Left cardiac atrium (tissue), 4 donors: ENCODE measurements at regions not wholly inside any gene's neighbourhood (a gene's known extent, or its start where the extent isn't known, plus 50 kb on each side); places are given as distances from the start of the nearest gene placed in this dataset.
"Not testable (repeated sequence)": the region's sequence is repeated elsewhere in the genome, so short reads cannot be mapped to it uniquely, and the experiment has no call there.

Experiments used
- ATAC-seq, 2 donors: fragments of 200-7000 bp; cut with Tn5 transposase; one replicate each; pipeline ENCODE4 v1.9.1; 2020; ENCODE audit warnings: mild to moderate bottlenecking in 2 of 2, moderate library complexity in 2 of 2
- DNase-seq: peaks from one replicate; pipeline ENCODE4 v3.0.0-alpha.2; 2020
- intact Hi-C, 2 donors: fragments of 100-400 bp; cut with DNase I; formaldehyde crosslinking; loops; one replicate each; pipeline versions ENCODE4 v1.14.1 to v1.15.1; 2022 to 2023
- donor health status: DM: no; HTN: yes; CAD: no.
- donor health status: DM: no; HTN: yes; CAD: no; lungs with severe emphysema.
- donor health status: DM: yes; HTN: yes; CAD: no.
- donor health status: Dilated cardiomyopathy.

- intact Hi-C loops, DNase-seq, ATAC-seq: not testable (repeated sequence)
Observed at GRCh38 chr7:33797512-33797911, 107.8 kb upstream of the BMPER start.

- ATAC-seq (no peak), DNase-seq (no peak)
- intact Hi-C loops, result no loop called here
Observed at GRCh38 chr7:33798686-33799325, 106.5 kb upstream of the BMPER start.

GRCh38 chr7:33799766-33800165, 105.6 kb upstream of the BMPER start:
- intact Hi-C loops, result no loop called here
- DNase-seq (no peak), ATAC-seq (no peak)

GRCh38 chr7:33802600-33802999, 102.7 kb upstream of the BMPER start:
- intact Hi-C loops, result no loop called here
- ATAC-seq (no peak), DNase-seq (no peak)

- intact Hi-C loops, result no loop called here
- DNase-seq (no peak), ATAC-seq (no peak)
Observed at GRCh38 chr7:33804140-33804660, 101.1 kb upstream of the BMPER start.

GRCh38 chr7:33805630-33806233, 99.6 kb upstream of the BMPER start:
- DNase-seq (peak; percentile 37), ATAC-seq (peak; percentile 75 to 77)
- intact Hi-C loops, result no loop called here

- intact Hi-C loops, result no loop called here
- peak; percentile 45 for DNase-seq
- ATAC-seq, result peak; percentile 67 to 84
Observed at GRCh38 chr7:33806298-33807154, 98.8 kb upstream of the BMPER start.

GRCh38 chr7:33807155-33807530, 98.2 kb upstream of the BMPER start:
- intact Hi-C loops, result no loop called here
- DNase-seq, result no peak
- ATAC-seq, result no peak

- intact Hi-C loops, result no loop called here
- no peak for DNase-seq
- peak in 1 of 2 donors; percentile 66 for ATAC-seq
Observed at GRCh38 chr7:33807779-33808482, 97.4 kb upstream of the BMPER start.

GRCh38 chr7:33809228-33809627, 96.1 kb upstream of the BMPER start:
- DNase-seq, result no peak
- intact Hi-C loops, result no loop called here
- peak; percentile 21 to 33 for ATAC-seq

- intact Hi-C loops, result no loop called here
- DNase-seq, result no peak
- no peak for ATAC-seq
Observed at GRCh38 chr7:33810356-33810755, 95.0 kb upstream of the BMPER start.

GRCh38 chr7:33813331-33813730, 92.0 kb upstream of the BMPER start:
- intact Hi-C loops, result no loop called here
- DNase-seq (no peak), ATAC-seq (no peak)

- intact Hi-C loops, result no loop called here
- DNase-seq, result no peak
- ATAC-seq, result peak in 1 of 2 donors; percentile 14
Observed at GRCh38 chr7:33814400-33814799, 90.9 kb upstream of the BMPER start.

- peak in 1 of 2 donors; percentile 46 for ATAC-seq
Observed at GRCh38 chr7:33814936-33815335, 90.4 kb upstream of the BMPER start.

GRCh38 chr7:33815336-33815735, 90.0 kb upstream of the BMPER start:
- intact Hi-C loops, result no loop called here
- peak; percentile 21 to 86 for ATAC-seq
- DNase-seq, result no peak

More at GRCh38 chr7:33814936-33815335, 90.4 kb upstream of the BMPER start:
- DNase-seq, result no peak
- intact Hi-C loops, result no loop called here

- DNase-seq (no peak), ATAC-seq (no peak)
- intact Hi-C loops, result no loop called here
Observed at GRCh38 chr7:33816106-33816505, 89.2 kb upstream of the BMPER start.

- intact Hi-C loops, result no loop called here
- no peak for ATAC-seq
- DNase-seq, result no peak
Observed at GRCh38 chr7:33819658-33820057, 85.7 kb upstream of the BMPER start.

GRCh38 chr7:33820206-33820605, 85.1 kb upstream of the BMPER start:
- intact Hi-C loops, result no loop called here
- ATAC-seq (no peak), DNase-seq (no peak)

- no peak for ATAC-seq
- intact Hi-C loops, result no loop called here
- DNase-seq, result no peak
Observed at GRCh38 chr7:33821970-33822369, 83.4 kb upstream of the BMPER start.

GRCh38 chr7:33823913-33824312, 81.4 kb upstream of the BMPER start:
- no peak for DNase-seq
- intact Hi-C loops, result no loop called here
- ATAC-seq, result no peak
